GM18867 (cell line): ENCODE measurements at regions not wholly inside any gene's neighbourhood (a gene's known extent, or its start where the extent isn't known, plus 50 kb on each side); places are given as distances from the start of the nearest gene placed in this dataset.
A peak's percentile ranks its signal among the peaks of the same experiment; 100 is the strongest.

Experiments used
- ATAC-seq: cut with Tn5 transposase; IDR thresholded peaks from one replicate; pipeline ENCODE4 v1.9.1; 2021; ENCODE audit warnings: mild to moderate bottlenecking, moderate library complexity; ENCODE audit not compliant: unreplicated experiment

DNA sequence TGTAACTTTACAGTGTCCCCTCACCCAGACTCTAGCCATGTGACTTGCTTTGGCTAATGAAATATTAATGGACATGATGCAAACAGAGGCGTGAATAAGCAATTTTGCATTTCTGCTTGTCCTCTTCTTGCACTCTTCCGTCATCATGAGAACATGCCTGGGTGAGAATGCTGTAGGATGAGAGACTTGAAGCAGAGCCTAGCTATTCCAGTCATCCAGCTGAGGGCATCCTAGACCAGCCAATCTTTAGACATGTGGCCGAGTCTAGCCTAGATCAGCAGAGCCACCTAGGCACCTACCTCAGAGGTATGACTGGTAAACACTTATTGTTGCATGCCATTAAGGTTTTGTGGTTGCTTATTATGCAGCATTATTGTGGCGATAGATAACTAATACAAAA is 450.5 kb upstream of the AZI2 start:
- ATAC-seq: no peak

DNA sequence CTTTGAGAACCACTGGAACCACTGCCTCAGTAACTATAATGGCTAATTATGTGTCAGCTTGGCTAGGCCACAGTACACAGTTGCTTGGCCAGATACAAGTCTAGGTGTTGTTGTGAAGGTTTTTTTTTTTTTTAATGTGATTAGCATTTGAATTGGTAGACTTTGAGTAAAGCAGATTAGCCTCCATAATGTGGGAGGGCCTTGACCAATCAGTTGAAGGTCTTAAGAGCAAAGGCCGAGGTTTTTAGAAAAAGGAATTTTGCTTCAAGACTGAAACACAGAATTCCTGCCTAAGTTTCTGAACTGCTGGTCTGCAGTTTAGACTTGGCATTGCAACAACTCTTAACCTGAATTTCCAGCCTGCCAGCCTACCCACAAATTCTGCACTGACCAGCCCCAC is 451.6 kb upstream of the AZI2 start:
- ATAC-seq: no peak

- ATAC-seq: no peak
These were observed 459.4 kb upstream of the AZI2 start for GRCh38 chr3:28808068-28808467.

DNA sequence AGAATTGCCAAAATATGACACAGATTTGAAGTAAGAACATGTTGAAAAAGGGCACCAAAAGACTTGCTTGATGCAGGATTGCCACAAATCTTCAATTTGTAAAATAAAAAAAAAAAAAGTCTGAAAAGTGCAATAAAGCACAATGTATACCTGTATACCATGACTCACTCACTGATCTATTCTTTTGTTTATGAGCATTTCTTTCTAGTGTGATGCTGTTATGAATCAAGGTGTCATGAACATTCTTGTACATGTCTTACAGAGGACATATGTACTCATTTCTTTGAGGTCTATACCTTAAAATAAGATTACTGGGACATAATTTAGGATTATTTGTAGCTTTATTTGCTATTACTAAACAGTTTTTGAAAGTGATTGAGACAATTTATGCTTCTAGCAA is 464.9 kb upstream of the RBMS3 start:
- no peak for ATAC-seq

- ATAC-seq: no peak
These were observed 456.6 kb upstream of the RBMS3 start for GRCh38 chr3:28824316-28824715.

- no peak for ATAC-seq
These were observed 454.0 kb upstream of the RBMS3 start for GRCh38 chr3:28826840-28827239.

DNA sequence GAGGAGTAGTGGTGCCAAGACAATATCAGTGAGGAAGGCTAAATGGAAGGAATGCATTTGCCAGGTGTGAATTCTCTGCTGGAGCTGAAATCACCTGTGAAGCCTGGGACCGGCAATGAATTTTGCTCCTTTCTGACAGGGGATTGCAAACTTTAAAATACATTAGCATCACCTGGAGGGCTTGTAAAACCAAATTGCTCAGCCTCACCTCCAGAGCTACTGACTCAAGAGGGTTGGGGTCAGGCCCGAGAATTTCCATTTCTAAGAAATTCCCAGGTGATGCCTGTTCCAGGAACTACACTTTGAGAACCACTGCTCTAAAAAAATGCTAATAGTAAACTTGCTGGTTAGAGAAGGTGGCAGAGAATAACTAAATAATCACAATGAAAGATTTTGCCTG is 445.6 kb upstream of the RBMS3 start:
- no peak for ATAC-seq

DNA sequence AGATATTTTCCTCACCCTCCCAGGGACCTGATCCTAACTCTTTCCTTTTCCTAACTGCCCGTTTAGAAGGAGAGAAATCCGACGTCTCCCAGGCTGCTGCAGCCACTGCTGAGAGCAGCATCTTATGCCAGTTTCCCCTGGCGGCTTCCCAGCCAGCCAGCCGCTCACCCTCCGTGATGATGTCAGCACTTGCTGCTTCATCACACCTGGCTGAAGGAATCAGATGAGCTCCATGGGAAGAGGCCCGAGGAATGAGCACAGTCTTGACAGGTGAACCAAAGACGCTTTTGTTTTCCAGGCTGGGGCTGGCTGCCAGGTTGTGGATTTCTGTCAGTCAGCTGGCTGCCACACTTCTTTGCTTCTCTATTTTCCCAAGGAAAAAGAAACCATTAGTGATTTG is 445.1 kb upstream of the RBMS3 start:
- no peak for ATAC-seq

DNA sequence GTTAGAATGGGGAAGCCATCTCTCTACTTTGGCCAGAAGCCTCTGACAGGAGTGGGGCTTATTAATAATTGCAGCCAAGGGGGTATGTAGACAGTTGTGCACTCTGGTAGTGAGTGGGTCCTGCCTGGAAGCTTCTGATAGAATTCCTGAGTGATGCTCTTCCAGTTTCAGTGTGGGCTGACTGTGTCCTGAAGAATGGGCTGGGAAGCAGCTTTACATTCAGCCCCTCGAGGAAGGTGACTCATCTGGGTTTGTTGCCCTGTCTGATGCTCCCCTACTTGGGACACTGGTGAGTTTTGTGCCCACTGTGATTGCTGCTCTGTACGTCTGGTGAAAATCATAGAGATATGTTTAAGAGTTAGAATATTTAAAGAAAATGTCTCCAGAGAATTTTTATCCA is 444.7 kb upstream of the RBMS3 start:
- no peak for ATAC-seq

DNA sequence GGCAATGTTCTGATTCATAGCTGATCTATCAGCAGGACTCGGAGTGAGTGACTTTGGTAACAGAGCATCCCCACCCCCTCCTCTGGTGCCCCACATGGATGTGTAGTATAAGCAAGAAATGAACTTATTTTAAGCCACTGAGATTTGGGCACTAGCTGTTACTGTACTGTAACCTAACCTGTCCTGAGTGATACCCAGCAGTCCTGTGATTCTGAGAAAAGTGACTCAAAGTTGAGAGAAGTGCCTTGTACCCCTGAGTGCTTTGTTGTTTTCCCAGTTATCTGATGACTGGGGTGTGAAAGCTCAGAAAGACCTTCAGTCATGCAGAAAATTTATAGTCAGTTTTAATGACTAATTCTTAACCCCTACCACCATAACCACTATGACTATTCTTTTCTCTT is 439.9 kb upstream of the RBMS3 start:
- peak; percentile 91 for ATAC-seq

DNA sequence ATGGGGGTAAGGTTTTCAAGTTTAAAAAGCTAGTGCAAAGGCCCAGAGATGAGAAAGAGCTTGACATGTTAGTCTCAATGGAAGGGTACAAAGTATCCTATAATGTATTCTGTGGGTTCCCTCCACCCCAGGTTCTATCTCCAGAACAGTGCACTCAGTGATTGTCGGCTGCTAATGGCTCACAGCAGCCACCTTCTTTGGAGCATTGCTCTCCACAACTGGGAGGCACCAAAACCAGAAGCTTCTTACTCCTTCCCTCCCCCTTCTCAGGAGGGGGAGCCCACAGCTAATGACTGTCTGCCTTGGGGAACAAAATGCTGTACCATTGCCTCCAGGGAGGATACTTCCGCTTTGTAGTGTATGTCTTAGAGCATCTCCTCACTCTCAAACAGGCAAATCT is 439.4 kb upstream of the RBMS3 start:
- ATAC-seq: peak; percentile 26

GRCh38 chr3:28844298-28845005 is 436.4 kb upstream of the RBMS3 start:
- no peak for ATAC-seq

GRCh38 chr3:28845006-28845324 is 435.9 kb upstream of the RBMS3 start:
- no peak for ATAC-seq

GRCh38 chr3:28846971-28847478 is 433.8 kb upstream of the RBMS3 start:
- no peak for ATAC-seq

DNA sequence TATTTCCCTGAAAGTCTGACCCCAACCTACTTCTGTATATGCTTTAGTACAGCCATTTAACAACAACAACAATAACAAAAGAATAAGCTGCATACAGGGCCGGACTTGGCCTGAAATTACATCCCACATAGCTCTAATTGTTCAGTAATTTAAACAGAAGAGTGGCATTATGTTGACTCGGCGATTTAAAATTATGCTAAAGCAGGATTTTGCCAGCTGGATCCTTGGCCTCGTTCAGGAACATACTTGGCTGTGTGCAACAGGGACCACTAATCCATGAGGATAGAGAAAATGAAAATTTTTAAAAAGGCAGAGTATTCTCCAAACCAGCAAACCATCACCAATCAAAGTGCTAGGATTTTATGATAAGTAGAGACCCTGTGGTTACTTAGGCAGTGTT is 433.1 kb upstream of the RBMS3 start:
- ATAC-seq: no peak

- no peak for ATAC-seq
These were observed 430.7 kb upstream of the RBMS3 start for GRCh38 chr3:28850186-28850585.

GRCh38 chr3:28853830-28854229 is 427.0 kb upstream of the RBMS3 start:
- ATAC-seq: no peak

DNA sequence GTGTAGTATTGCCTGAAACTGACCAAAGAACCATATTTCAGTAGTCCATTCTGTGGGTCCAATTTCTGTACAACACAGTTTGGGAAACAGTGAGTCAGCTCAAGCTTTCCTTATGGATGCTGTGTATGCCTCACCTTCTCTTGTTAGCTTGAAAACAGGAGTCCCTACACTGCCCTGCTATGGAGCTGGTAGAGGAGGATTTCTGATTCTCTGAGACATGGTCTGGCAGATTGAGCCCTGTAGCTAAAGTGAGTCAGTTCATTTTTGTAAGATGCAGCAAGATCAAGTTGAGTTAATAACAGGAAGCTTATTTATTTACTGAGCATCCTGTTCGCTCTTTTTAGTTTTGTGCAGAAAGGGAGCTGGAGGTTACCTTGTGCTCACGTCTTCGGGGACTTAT is 424.1 kb upstream of the RBMS3 start:
- ATAC-seq: no peak

- ATAC-seq: no peak
These were observed 421.0 kb upstream of the RBMS3 start for GRCh38 chr3:28859897-28860296.

DNA sequence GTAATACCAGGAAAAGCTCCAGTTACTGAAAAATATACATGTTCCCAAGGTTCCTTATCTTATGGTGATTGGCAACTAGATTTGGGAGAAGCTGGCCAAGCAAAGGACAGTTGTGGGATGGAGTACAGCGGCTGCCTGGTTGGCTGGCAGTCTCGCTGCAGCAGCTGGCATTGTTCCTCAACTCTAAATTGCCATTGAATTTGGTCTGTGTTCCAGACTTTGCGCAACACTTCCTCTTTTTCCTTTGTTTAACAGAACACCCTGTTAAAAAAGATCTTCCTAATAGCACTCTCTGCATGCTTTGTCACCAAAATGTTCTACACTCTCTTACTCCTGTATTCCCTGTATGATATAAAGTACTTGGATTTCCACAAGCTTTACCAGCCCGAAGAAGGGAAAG is 420.6 kb upstream of the RBMS3 start:
- ATAC-seq: no peak

- ATAC-seq: no peak
These were observed 417.7 kb upstream of the RBMS3 start for GRCh38 chr3:28863186-28863585.

DNA sequence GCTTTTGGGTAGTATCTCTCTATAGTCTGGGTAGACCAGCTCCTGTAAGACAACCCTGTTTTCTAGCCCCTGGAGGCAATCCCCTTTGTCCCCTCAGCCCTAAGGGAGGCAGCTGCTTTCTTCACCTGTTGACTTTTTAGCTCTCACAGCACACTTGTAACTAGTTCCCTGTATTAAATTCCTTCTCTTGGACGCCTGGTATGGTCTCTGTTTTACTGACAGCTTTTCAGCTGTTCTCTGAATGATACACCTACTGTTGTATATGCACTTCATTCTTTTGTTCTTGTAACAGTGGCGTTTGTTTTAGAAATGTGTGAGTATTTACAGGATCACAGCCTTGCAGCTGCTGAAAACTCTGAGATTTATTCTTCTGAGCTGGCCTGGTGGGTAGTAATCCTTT is 413.0 kb upstream of the RBMS3 start:
- no peak for ATAC-seq

GRCh38 chr3:28868897-28869296 is 412.0 kb upstream of the RBMS3 start:
- ATAC-seq: no peak
